Sigmoid colon (tissue), 6 donors: ENCODE measurements at regions not wholly inside any gene's neighbourhood (a gene's known extent, or its start where the extent isn't known, plus 50 kb on each side); places are given as distances from the start of the nearest gene placed in this dataset.

Experiments
- DNase-seq: peaks from one replicate; pipeline ENCODE4 v3.0.0-alpha.2; 2019
- H3K27ac ChIP-seq, 4 donors: fragments of 200-600 bp; sonication (generic); one replicate each; pipeline ENCODE4 v1.5.1; 2016 to 2019; ENCODE audit warnings: mild to moderate bottlenecking in 1 of 4
- H3K27me3 ChIP-seq, 3 donors: fragments of 200-600 bp; sonication (generic); one replicate each; pipeline ENCODE4 v1.5.1; 2019; ENCODE audit warnings: mild to moderate bottlenecking in 1 of 3
- H3K36me3 ChIP-seq, 4 donors: fragments of 200-600 bp; sonication (generic); one replicate each; pipeline ENCODE4 v1.5.1; 2016 to 2019
- H3K4me1 ChIP-seq, 4 donors: fragments of 200-600 bp; sonication (generic); one replicate each; pipeline ENCODE4 v1.5.1; 2017 to 2019
- H3K4me3 ChIP-seq, 4 donors: fragments of 200-600 bp; sonication (generic); one replicate each; pipeline ENCODE4 v1.5.1; 2017 to 2019; ENCODE audit warnings: mild to moderate bottlenecking in 2 of 4, moderate library complexity in 1 of 4
- H3K9me3 ChIP-seq, 4 donors: fragments of 200-600 bp in 3 of 4; sonication (generic) in 3 of 4; one replicate each; pipeline versions ENCODE4 v1.5.1 to v1.6.1; 2013 to 2019
- CTCF ChIP-seq, 4 experiments: fragments of 450-650 bp in 3 of 4; fragments of 200-600 bp in 1 of 4; IDR thresholded peaks; one replicate each; pipeline ENCODE4 v1.5.1; 2016 to 2019; ENCODE audit warnings: antibody characterized with exemption in 4 of 4, mild to moderate bottlenecking in 3 of 4, moderate library complexity in 2 of 4
- EP300 ChIP-seq, 4 donors: sonication (generic); formaldehyde crosslinking; IDR thresholded peaks; one replicate each; pipeline ENCODE4 v1.6.1; 2017; ENCODE audit warnings: antibody characterized with exemption in 4 of 4
- POLR2A ChIP-seq, 2 donors: fragments of 450-650 bp; IDR thresholded peaks; one replicate each; pipeline ENCODE4 v1.6.1; 2016; ENCODE audit warnings: antibody characterized with exemption in 2 of 2, mild to moderate bottlenecking in 2 of 2, moderate library complexity in 2 of 2
- POLR2AphosphoS5 ChIP-seq, 4 donors: sonication (generic); formaldehyde crosslinking; IDR thresholded peaks; one replicate each; pipeline ENCODE4 v1.6.1; 2017; ENCODE audit warnings: antibody characterized with exemption in 4 of 4
- WGBS, 2 donors: extraction: QIAGEN DNeasy Blood & Tissue Kit; methylation state at CpG; one replicate each; pipeline ENCODE4 v1.1.7; 2013; 5-methylcytosine and 5-hydroxymethylcytosine counted together
- intact Hi-C: fragments of 100-400 bp; cut with DNase I; formaldehyde crosslinking; loops from one replicate; pipeline ENCODE4 v1.15.1; 2023
- donor health status: healthy with polysubstance abuse.
- donor health status: healthy.

DNA sequence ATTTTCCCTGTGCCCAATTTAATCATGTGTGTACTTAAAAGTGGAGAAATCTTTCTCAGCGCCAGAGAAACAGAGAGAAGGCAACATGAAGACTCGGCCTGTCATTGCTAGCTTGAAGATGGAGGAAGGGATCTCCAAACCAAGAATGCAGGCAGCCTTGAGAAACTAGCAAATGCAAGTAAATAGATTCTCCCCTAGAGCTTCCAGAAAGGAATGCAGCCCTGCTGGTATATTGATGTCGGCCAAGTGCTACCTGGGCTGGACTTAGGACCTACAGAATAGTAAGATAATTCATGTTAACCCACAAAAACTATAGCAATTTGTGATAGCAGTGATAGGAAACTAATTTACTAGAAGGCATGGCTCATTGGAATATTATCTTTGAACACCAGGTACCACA lies 150.9 kb upstream of the ABI3BP start:
- H3K9me3 ChIP-seq, result no peaks in the 10 kb centered on the region
- no peak overlapping the region for H3K27ac ChIP-seq
- intact Hi-C loops, result no loop called here
- no peak for DNase-seq
- no peaks in the 10 kb centered on the region for H3K36me3 ChIP-seq
- TF ChIP-seq EP300 (IDR thresholded peaks at IDR 0.05) (no peak), POLR2A (IDR thresholded peaks at IDR 0.05) (no peak), POLR2AphosphoS5 (IDR thresholded peaks at IDR 0.05) (no peak), CTCF (IDR thresholded peaks at IDR 0.05) (no peak)
- H3K4me1 ChIP-seq, result peaks cover 0 to 43% (median 34%) of the 10 kb centered on the region in 4 donors
- WGBS, 2 donors, result 89 to 92% methylated on average over 3 of the region's 3 CpGs
- no peak overlapping the region for H3K4me3 ChIP-seq
- no peaks in the 10 kb centered on the region for H3K27me3 ChIP-seq

- Histone ChIP-seq H3K36me3 (no peaks in the 10 kb centered on the region), H3K27me3 (no peaks in the 10 kb centered on the region), H3K9me3 (no peaks in the 10 kb centered on the region), H3K4me3 (no peak overlapping the region), H3K27ac (peak overlapping the region in 2 of 4 donors; percentile 25 to 50), H3K4me1 (peaks cover 0 to 43% (median 34%) of the 10 kb centered on the region in 4 donors)
- no peak for DNase-seq
- TF ChIP-seq POLR2A (IDR thresholded peaks at IDR 0.05) (no peak), POLR2AphosphoS5 (IDR thresholded peaks at IDR 0.05) (no peak)
- intact Hi-C loops, result no loop called here
- 86 to 93% methylated on average over 3 of the region's 3 CpGs for WGBS, 2 donors
These were observed 149.8 kb upstream of the ABI3BP start for GRCh38 chr3:101143012-101143411.

GRCh38 chr3:101142160-101142559 lies 148.9 kb upstream of the ABI3BP start:
- no peaks in the 10 kb centered on the region for H3K9me3 ChIP-seq
- H3K4me1 ChIP-seq, result peaks cover 0 to 43% (median 34%) of the 10 kb centered on the region in 4 donors
- H3K27me3 ChIP-seq, result no peaks in the 10 kb centered on the region
- H3K4me3 ChIP-seq, result no peak overlapping the region
- DNase-seq, result no peak
- H3K27ac ChIP-seq, result peak overlapping the region in 1 of 4 donors; percentile 25
- no peaks in the 10 kb centered on the region for H3K36me3 ChIP-seq
- intact Hi-C loops, result no loop called here
- 55 to 75% methylated on average over 2 of the region's 2 CpGs for WGBS, 2 donors
- TF ChIP-seq POLR2AphosphoS5 (IDR thresholded peaks at IDR 0.05) (no peak), EP300 (IDR thresholded peaks at IDR 0.05) (no peak), CTCF (IDR thresholded peaks at IDR 0.05) (no peak), POLR2A (IDR thresholded peaks at IDR 0.05) (no peak)

DNA sequence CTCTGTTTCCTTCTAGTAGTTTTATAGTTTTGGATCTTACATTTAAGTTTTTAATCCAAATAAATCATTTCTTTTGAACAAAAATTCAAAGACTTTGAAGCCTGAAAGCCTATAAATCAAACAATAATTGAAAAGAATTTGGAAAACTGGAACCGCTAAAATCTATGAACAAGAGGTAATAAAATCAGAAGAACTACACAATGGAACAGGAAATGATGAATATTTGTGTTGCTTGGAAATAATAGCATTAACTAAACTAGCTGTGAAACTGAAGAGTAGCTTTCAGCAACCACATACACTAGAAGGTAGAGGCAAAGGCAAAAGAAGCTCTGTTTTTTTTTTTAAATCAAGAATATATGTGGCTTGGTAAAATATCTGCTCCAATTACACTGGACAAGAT lies 147.9 kb upstream of the ABI3BP start:
- Histone ChIP-seq H3K36me3 (no peaks in the 10 kb centered on the region), H3K27me3 (no peaks in the 10 kb centered on the region), H3K4me1 (peaks cover 0 to 43% (median 34%) of the 10 kb centered on the region in 4 donors), H3K27ac (no peak overlapping the region), H3K4me3 (no peak overlapping the region), H3K9me3 (no peaks in the 10 kb centered on the region)
- no peak for TF ChIP-seq CTCF (IDR thresholded peaks at IDR 0.05)
- TF ChIP-seq EP300 (IDR thresholded peaks at IDR 0.05), result no peak
- no peak for TF ChIP-seq POLR2AphosphoS5 (IDR thresholded peaks at IDR 0.05)
- TF ChIP-seq POLR2A (IDR thresholded peaks at IDR 0.05), result no peak
- no peak for DNase-seq
- intact Hi-C loops, result no loop called here
- WGBS, 2 donors, result 21 to 73% methylated on average over 1 of the region's 1 CpG

GRCh38 chr3:101138817-101139216 lies 145.6 kb upstream of the ABI3BP start:
- Histone ChIP-seq H3K27ac (no peak overlapping the region), H3K36me3 (no peaks in the 10 kb centered on the region), H3K4me1 (peaks cover 0 to 43% (median 32%) of the 10 kb centered on the region in 4 donors), H3K4me3 (no peak overlapping the region), H3K9me3 (no peaks in the 10 kb centered on the region), H3K27me3 (no peaks in the 10 kb centered on the region)
- intact Hi-C loops, result no loop called here
- no peak for DNase-seq
- TF ChIP-seq CTCF (IDR thresholded peaks at IDR 0.05), result no peak
- no peak for TF ChIP-seq EP300 (IDR thresholded peaks at IDR 0.05)
- no peak for TF ChIP-seq POLR2AphosphoS5 (IDR thresholded peaks at IDR 0.05)
- TF ChIP-seq POLR2A (IDR thresholded peaks at IDR 0.05), result no peak
- 43 to 98% methylated on average over 1 of the region's 1 CpG for WGBS, 2 donors
